ENCODE measurements at regions not wholly inside any gene's neighbourhood (a gene's known extent, or its start where the extent isn't known, plus 50 kb on each side); places are given as distances from the start of the nearest gene placed in this dataset.
"Not testable (repeated sequence)": the region's sequence is repeated elsewhere in the genome, so short reads cannot be mapped to it uniquely, and the experiment has no call there.

- intact Hi-C loops (cut with DNase I), result no loop called here
- 64 to 77% (median 73%) methylated on average over 25 of the region's 25 CpGs for WGBS, 4 donors
- no peak for DNase-seq
- Histone ChIP-seq H3K27ac (no peak overlapping the region), H3K36me3 (no peaks in the 10 kb centered on the region), H3K4me1 (no peaks in the 10 kb centered on the region), H3K4me3 (no peak overlapping the region), H3K27me3 (no peaks in the 10 kb centered on the region), H3K9me3 (peaks cover 0 to 27% (median 0%) of the 10 kb centered on the region in 12 donors)
- ATAC-seq, result no peak
- TF ChIP-seq POLR2A (IDR thresholded peaks at IDR 0.05) (no peak), CTCF (IDR thresholded peaks at IDR 0.05) (no peak)
These were observed 576.0 kb downstream of the KCNJ18 start for GRCh38 chr17:22268214-22268911.

GRCh38 chr17:22268912-22269220 lies 576.5 kb downstream of the KCNJ18 start:
- no peaks in the 10 kb centered on the region for H3K27me3 ChIP-seq
- DNase-seq, result no peak
- TF ChIP-seq POLR2A (IDR thresholded peaks at IDR 0.05), result no peak
- no peak for TF ChIP-seq CTCF (IDR thresholded peaks at IDR 0.05)
- H3K36me3 ChIP-seq, result no peaks in the 10 kb centered on the region
- no peak overlapping the region for H3K27ac ChIP-seq
- H3K4me1 ChIP-seq, result no peaks in the 10 kb centered on the region
- peaks cover 0 to 27% (median 0%) of the 10 kb centered on the region in 12 donors for H3K9me3 ChIP-seq
- no peak for ATAC-seq
- intact Hi-C loops (cut with DNase I), result no loop called here
- 56 to 72% (median 70%) methylated on average over 13 of the region's 13 CpGs for WGBS, 4 donors
- H3K4me3 ChIP-seq, result no peak overlapping the region

- no peaks in the 10 kb centered on the region for H3K27me3 ChIP-seq
- peaks cover 0 to 22% (median 0%) of the 10 kb centered on the region in 12 donors for H3K9me3 ChIP-seq
- 47 to 72% (median 55%) methylated on average over 3 to 4 of the region's 4 CpGs for WGBS, 4 donors
- no peak overlapping the region for H3K27ac ChIP-seq
- TF ChIP-seq POLR2A (IDR thresholded peaks at IDR 0.05) (no peak), CTCF (IDR thresholded peaks at IDR 0.05) (no peak)
- no peaks in the 10 kb centered on the region for H3K4me1 ChIP-seq
- H3K4me3 ChIP-seq, result no peak overlapping the region
- no peaks in the 10 kb centered on the region for H3K36me3 ChIP-seq
- no peak for DNase-seq
- intact Hi-C loops (cut with DNase I), result no loop called here
- no peak for ATAC-seq
These were observed 578.1 kb downstream of the KCNJ18 start for GRCh38 chr17:22270381-22270780.

- H3K27me3 ChIP-seq; H3K4me1 ChIP-seq; ATAC-seq; H3K36me3 ChIP-seq; intact Hi-C loops (cut with DNase I); DNase-seq; H3K4me3 ChIP-seq; H3K27ac ChIP-seq: not testable (repeated sequence)
- H3K9me3 ChIP-seq, result peaks cover 0 to 22% (median 0%) of the 10 kb centered on the region in 12 donors
- 20 to 63% (median 54%) methylated on average over 1 of the region's 1 CpG for WGBS, 4 donors
These were observed 578.5 kb downstream of the KCNJ18 start for GRCh38 chr17:22270809-22271208.
